Left lobe of liver (tissue), 2 donors: ENCODE measurements at regions not wholly inside any gene's neighbourhood (a gene's known extent, or its start where the extent isn't known, plus 50 kb on each side); places are given as distances from the start of the nearest gene placed in this dataset.

ENCODE experiments used
- ATAC-seq: fragments of 200-7000 bp; cut with Tn5 transposase; one replicate; pipeline ENCODE4 v1.9.1; 2020; ENCODE audit warnings: mild to moderate bottlenecking, moderate library complexity
- DNase-seq: peaks from one replicate; pipeline ENCODE4 v3.0.0-alpha.2; 2020; ENCODE audit warnings: low spot score
- donor health status: DM: no; HTN: no; CAD: no; lungs with moderate emphysema.
- donor health status: DM: no; HTN: yes; CAD: no.

- ATAC-seq (no peak), DNase-seq (no peak)
Measured at GRCh38 chr14:98945611-98946570, 326.1 kb downstream of the BCL11B start.

- DNase-seq (no peak), ATAC-seq (no peak)
Measured at GRCh38 chr14:98946940-98947339, 325.1 kb downstream of the BCL11B start.

- no peak for ATAC-seq
- no peak for DNase-seq
Measured at GRCh38 chr14:98947911-98948595, 323.9 kb downstream of the BCL11B start.

- no peak for DNase-seq
- no peak for ATAC-seq
Measured at GRCh38 chr14:98949051-98949450, 322.9 kb downstream of the BCL11B start.

GRCh38 chr14:98949481-98950135, 322.4 kb downstream of the BCL11B start:
- no peak for DNase-seq
- no peak for ATAC-seq

GRCh38 chr14:98950353-98950895, 321.6 kb downstream of the BCL11B start:
- ATAC-seq (no peak), DNase-seq (no peak)

GRCh38 chr14:98951031-98951430, 321.0 kb downstream of the BCL11B start:
- ATAC-seq = no peak
- no peak for DNase-seq

GRCh38 chr14:98951521-98952152, 320.4 kb downstream of the BCL11B start:
- ATAC-seq (no peak), DNase-seq (no peak)

- no peak for DNase-seq
- no peak for ATAC-seq
Measured at GRCh38 chr14:98952593-98953350, 319.2 kb downstream of the BCL11B start.

GRCh38 chr14:98953551-98954348, 318.2 kb downstream of the BCL11B start:
- DNase-seq (no peak), ATAC-seq (peak; percentile 69)

- no peak for DNase-seq
- no peak for ATAC-seq
Measured at GRCh38 chr14:98954349-98955000, 317.5 kb downstream of the BCL11B start.

GRCh38 chr14:98955036-98955740, 316.8 kb downstream of the BCL11B start:
- no peak for ATAC-seq

GRCh38 chr14:98955741-98956070, 316.3 kb downstream of the BCL11B start:
- DNase-seq (no peak), ATAC-seq (no peak)

More at GRCh38 chr14:98955036-98955740, 316.8 kb downstream of the BCL11B start:
- no peak for DNase-seq

GRCh38 chr14:98956181-98956580, 315.8 kb downstream of the BCL11B start:
- DNase-seq = no peak
- ATAC-seq = no peak

GRCh38 chr14:98956661-98957060, 315.3 kb downstream of the BCL11B start:
- no peak for DNase-seq
- ATAC-seq = no peak

GRCh38 chr14:98957211-98958047, 314.6 kb downstream of the BCL11B start:
- DNase-seq (no peak), ATAC-seq (no peak)

GRCh38 chr14:98958048-98958631, 313.9 kb downstream of the BCL11B start:
- DNase-seq (no peak), ATAC-seq (no peak)
